ENCODE measurements at regions not wholly inside any gene's neighbourhood (a gene's known extent, or its start where the extent isn't known, plus 50 kb on each side); places are given as distances from the start of the nearest gene placed in this dataset.

GRCh38 chrX:51151734-51152133 is 180.9 kb upstream of the NUDT10 start:
- no peak for TF ChIP-seq CTCF (IDR thresholded peaks at IDR 0.05; ENCODE audit: insufficient read depth, low read length, poor library complexity, severe bottlenecking)
- TF ChIP-seq EZH2phosphoT487 (conservative IDR thresholded peaks at IDR 0.05; ENCODE audit: low read length): no peak

Data from SU-DHL-6 (cell line).